HCT116 (cell line): ENCODE measurements at regions not wholly inside any gene's neighbourhood (a gene's known extent, or its start where the extent isn't known, plus 50 kb on each side); places are given as distances from the start of the nearest gene placed in this dataset.

Experiments used
- CEBPB ChIP-seq: IDR thresholded peaks from 2 replicates; pipeline ENCODE4 v1.6.1; 2012; ENCODE audit warnings: low read depth
- EGR1 ChIP-seq: IDR thresholded peaks from 2 replicates; pipeline ENCODE4 v1.6.1; 2012; ENCODE audit warnings: low read depth
- EZH2 ChIP-seq: fragments of 200-600 bp; sonication (generic); IDR thresholded peaks from 2 replicates; pipeline ENCODE4 v1.6.1; 2017; ENCODE audit warnings: antibody characterized with exemption, mixed run types
- FOSL1 ChIP-seq: IDR thresholded peaks from 2 replicates; pipeline ENCODE4 v1.6.1; 2012; ENCODE audit warnings: low read depth
- MAX ChIP-seq: IDR thresholded peaks from 2 replicates; pipeline ENCODE4 v1.6.1; 2012
- POLR2A ChIP-seq: IDR thresholded peaks from 2 replicates; pipeline ENCODE4 v1.7.0; 2011; ENCODE audit warnings: borderline replicate concordance; ENCODE audit not compliant: insufficient read depth, insufficient read length; ENCODE audit errors: extremely low read depth
- POLR2AphosphoS5 ChIP-seq: IDR thresholded peaks from 2 replicates; pipeline ENCODE4 v1.6.1; 2011; ENCODE audit warnings: mild to moderate bottlenecking, low read depth, low read length, moderate library complexity
- REST ChIP-seq: IDR thresholded peaks from 2 replicates; pipeline ENCODE4 v1.6.1; 2012; ENCODE audit warnings: low read depth
- SIN3A ChIP-seq: IDR thresholded peaks from 2 replicates; pipeline ENCODE4 v1.6.1; 2012; ENCODE audit warnings: low read depth
- SP1 ChIP-seq: IDR thresholded peaks from 2 replicates; pipeline ENCODE4 v1.6.1; 2012; ENCODE audit warnings: low read depth
- TCF7L2 ChIP-seq: IDR thresholded peaks from 2 replicates; pipeline ENCODE4 v1.7.0; 2011; ENCODE audit warnings: borderline replicate concordance, inconsistent platforms; ENCODE audit not compliant: insufficient read depth, insufficient read length; ENCODE audit errors: extremely low read depth
- ZBTB33 ChIP-seq: IDR thresholded peaks from 2 replicates; pipeline ENCODE4 v1.6.1; 2011; ENCODE audit warnings: mild to moderate bottlenecking, low read length, moderate library complexity; ENCODE audit not compliant: insufficient replicate concordance; ENCODE audit errors: extremely low read depth
- ZNF274 ChIP-seq: fragments of 200-500 bp; sonication (Bioruptor generic); IDR thresholded peaks from 2 replicates; pipeline ENCODE4 v1.6.1; 2014; ENCODE audit warnings: mild to moderate bottlenecking, low read depth, low read length, inconsistent platforms
- TF ChIP-seq, protein P1 (sequence below), 3 experiments: fragments of 200-600 bp in 1 of 3; sonication (generic) in 1 of 3; IDR thresholded peaks in 2 of 3; conservative IDR thresholded peaks in 1 of 3; 2 replicates each; pipeline ENCODE4 v1.5.1; 2012 to 2017; ENCODE audit warnings: low read depth in 2 of 3, low read length in 2 of 3, antibody characterized with exemption in 1 of 3, borderline replicate concordance in 1 of 3, control low read depth in 1 of 3, mild to moderate bottlenecking in 1 of 3, mixed read lengths in 1 of 3, mixed run types in 1 of 3, moderate library complexity in 1 of 3; ENCODE audit not compliant: insufficient read depth in 1 of 3

DNA sequence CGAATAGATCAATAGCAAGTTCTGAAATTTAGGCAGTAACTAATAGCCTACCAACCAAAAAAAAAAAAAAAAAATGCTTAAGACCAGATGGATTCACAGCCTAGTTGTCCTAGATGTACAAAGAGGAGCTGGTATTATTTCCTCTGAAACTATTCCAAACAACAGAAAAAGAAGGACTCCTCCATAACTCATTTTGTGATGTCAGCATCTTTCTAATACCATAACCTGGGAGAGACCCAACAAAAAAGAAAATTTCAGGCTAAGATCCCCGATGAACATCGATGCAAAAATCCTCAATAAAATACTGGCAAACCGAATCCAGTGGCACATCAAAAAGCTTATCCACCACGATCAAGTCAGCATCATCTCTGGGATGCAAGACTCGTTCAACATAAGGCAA, 1557.9 kb downstream of the C4orf33 start:
- TF ChIP-seq, protein P1, sequence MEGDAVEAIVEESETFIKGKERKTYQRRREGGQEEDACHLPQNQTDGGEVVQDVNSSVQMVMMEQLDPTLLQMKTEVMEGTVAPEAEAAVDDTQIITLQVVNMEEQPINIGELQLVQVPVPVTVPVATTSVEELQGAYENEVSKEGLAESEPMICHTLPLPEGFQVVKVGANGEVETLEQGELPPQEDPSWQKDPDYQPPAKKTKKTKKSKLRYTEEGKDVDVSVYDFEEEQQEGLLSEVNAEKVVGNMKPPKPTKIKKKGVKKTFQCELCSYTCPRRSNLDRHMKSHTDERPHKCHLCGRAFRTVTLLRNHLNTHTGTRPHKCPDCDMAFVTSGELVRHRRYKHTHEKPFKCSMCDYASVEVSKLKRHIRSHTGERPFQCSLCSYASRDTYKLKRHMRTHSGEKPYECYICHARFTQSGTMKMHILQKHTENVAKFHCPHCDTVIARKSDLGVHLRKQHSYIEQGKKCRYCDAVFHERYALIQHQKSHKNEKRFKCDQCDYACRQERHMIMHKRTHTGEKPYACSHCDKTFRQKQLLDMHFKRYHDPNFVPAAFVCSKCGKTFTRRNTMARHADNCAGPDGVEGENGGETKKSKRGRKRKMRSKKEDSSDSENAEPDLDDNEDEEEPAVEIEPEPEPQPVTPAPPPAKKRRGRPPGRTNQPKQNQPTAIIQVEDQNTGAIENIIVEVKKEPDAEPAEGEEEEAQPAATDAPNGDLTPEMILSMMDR (IDR thresholded peaks at IDR 0.05 in 2 of 3, conservative IDR thresholded peaks at IDR 0.05 in 1 of 3; ENCODE audit: borderline replicate concordance in 1 of 3, insufficient read depth in 1 of 3, low read depth in 2 of 3, low read length in 2 of 3) = no peak
- TF ChIP-seq POLR2A (no peak), ZBTB33 (no peak), POLR2AphosphoS5 (no peak), SP1 (no peak), CEBPB (no peak), MAX (no peak), TCF7L2 (no peak), SIN3A (no peak), FOSL1 (no peak), ZNF274 (no peak), EGR1 (no peak), EZH2 (no peak), REST (no peak)
